ENCODE measurements at regions not wholly inside any gene's neighbourhood (a gene's known extent, or its start where the extent isn't known, plus 50 kb on each side); places are given as distances from the start of the nearest gene placed in this dataset.

DNA sequence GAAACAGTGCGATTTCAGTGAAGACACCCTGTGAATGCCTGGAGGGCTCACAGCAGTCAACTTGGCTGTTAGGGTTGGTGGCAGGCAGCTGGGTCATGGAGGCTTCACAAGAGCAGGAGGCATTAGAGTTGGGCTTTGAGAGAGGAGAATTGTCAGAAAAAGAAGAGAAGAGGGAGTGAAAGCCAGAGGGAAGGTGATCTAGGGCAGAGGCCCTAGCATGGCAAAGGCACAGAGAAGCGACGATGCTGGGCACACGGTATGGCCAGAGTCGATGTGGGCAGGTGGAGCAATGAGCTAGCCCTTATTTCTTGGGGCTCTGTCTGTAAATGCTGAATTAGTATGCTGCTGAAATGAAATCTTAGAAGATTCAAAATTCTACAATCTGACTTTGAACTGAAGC lies 52.6 kb upstream of the OLFM4 start:
- Histone ChIP-seq H3K4me3 (no peak overlapping the region), H3K27ac (no peak overlapping the region)
- TF ChIP-seq, protein P1, sequence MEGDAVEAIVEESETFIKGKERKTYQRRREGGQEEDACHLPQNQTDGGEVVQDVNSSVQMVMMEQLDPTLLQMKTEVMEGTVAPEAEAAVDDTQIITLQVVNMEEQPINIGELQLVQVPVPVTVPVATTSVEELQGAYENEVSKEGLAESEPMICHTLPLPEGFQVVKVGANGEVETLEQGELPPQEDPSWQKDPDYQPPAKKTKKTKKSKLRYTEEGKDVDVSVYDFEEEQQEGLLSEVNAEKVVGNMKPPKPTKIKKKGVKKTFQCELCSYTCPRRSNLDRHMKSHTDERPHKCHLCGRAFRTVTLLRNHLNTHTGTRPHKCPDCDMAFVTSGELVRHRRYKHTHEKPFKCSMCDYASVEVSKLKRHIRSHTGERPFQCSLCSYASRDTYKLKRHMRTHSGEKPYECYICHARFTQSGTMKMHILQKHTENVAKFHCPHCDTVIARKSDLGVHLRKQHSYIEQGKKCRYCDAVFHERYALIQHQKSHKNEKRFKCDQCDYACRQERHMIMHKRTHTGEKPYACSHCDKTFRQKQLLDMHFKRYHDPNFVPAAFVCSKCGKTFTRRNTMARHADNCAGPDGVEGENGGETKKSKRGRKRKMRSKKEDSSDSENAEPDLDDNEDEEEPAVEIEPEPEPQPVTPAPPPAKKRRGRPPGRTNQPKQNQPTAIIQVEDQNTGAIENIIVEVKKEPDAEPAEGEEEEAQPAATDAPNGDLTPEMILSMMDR (IDR thresholded peaks at IDR 0.05) = no peak
- DNase-seq (ENCODE audit: low spot score) = no peak

DNA sequence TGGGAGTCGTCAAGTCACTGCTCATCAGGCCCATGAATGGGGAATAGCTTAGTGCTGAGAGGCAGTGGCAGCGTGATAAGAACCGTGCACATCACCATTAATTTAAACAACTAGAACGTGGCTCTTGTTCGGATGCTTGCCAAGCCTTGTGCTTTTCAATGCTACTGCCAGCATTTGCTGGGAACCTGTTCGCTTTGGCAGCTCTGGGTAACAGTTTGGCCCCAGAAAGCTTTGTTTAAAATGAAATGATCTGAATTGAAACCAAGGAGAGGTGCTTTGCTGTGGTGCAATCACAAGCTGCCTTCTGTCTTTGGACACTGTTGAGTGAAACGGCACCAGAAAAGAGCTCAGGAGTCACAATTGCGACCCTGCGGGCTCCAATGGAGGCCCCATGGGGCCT lies 53.5 kb upstream of the OLFM4 start:
- Histone ChIP-seq H3K4me3 (no peak overlapping the region), H3K27ac (no peak overlapping the region)
- TF ChIP-seq, protein P1 (IDR thresholded peaks at IDR 0.05) = no peak
- DNase-seq (ENCODE audit: low spot score) = no peak

DNA sequence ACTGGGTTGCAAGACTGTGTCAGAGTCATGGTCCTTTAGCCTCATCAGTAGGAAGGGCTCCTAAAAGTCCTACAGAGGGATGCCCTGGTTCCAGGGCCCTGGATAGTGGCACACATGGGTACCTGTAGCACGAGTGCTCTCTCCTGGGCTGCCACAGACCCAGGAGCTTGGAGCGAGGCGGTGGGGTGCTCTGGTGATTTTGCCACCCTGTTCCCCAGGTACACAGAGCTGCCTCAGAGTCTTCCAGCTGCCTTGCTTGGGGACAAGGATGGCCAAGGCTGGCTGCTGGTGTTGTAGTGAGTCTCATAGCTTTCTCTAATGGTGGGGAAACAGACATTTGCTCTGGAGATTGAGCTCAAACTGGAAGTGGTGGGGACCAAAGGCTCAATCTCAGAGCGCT lies 53.9 kb upstream of the OLFM4 start:
- Histone ChIP-seq H3K27ac (no peak overlapping the region), H3K4me3 (no peak overlapping the region)
- DNase-seq (ENCODE audit: low spot score) = no peak
- TF ChIP-seq, protein P1 (IDR thresholded peaks at IDR 0.05) = no peak

DNA sequence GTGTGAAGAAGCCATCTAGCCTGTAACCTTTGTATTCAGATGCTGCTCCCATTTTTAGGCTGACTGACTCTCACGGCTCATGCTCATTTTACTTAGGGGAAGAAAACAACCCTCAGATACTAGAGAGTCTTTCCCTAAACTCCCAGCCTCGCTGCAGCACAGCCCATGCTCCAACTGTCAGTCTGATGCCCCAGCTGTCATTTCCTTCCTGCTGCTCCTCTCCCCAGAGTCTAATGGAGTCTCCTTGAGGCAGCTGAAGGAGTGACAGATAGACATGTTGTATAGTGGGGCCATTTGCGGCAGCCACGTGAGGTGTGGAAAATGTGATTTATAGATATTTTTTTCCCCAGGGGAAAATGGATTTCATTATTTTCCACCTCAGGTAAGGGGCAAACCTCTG lies 59.2 kb upstream of the OLFM4 start:
- TF ChIP-seq, protein P1 (IDR thresholded peaks at IDR 0.05) = no peak
- Histone ChIP-seq H3K4me3 (no peak overlapping the region), H3K27ac (no peak overlapping the region)
- DNase-seq (ENCODE audit: low spot score) = no peak

DNA sequence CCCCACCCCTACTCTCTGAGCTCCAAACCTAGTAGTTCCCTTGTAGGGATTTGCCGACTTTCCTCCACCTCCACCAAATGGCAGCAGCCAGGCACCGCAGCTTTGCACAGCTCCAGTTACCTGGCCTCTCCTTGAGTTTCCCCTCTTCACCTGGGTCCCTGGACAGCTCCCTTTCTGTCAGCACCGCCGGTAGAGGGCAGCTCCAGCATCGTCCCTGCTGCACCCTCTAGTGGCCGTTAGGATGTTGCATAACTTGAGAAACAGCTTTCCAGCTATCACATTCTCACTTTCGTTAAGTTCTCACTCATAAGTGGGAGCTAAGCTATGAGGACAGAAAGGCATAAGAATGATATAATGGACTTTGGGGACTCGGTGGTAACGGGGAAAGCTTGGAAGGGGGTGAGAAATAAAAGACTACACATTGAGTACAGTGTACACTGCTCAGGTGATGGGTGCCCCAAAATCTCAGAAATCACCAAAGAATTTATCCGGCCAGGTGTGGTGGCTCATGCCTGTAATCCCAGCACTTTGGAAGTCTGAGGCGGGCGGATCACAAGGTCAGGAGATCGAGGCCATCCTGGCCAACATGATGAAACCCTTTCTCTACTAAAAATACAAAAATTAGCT lies 60.4 kb upstream of the OLFM4 start:
- Histone ChIP-seq H3K4me3 (no peak overlapping the region), H3K27ac (no peak overlapping the region)
- no peak for DNase-seq (ENCODE audit: low spot score)
- TF ChIP-seq, protein P1 (IDR thresholded peaks at IDR 0.05) = peak; percentile 47

DNA sequence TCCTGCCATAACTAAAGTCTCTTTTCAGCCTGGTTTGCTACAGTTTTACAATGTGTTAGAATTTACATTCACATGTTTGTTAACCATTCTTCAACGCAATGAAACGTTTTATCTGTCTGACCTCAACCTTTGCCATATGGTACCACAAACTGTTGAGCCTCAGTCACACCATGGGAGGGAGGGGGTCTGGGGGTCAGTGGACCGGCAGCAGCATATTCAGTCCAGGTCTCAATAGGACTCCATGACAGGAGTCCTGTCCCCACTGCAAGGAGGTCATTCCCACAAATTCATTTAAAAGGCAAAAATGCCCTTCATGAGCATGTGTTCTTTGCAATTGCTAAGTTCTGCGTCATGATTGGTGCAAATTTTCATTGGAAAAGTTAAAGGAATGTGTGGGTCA lies 66.6 kb upstream of the OLFM4 start:
- TF ChIP-seq, protein P1 (IDR thresholded peaks at IDR 0.05) = no peak
- no peak overlapping the region for H3K27ac ChIP-seq
- no peak for DNase-seq (ENCODE audit: low spot score)
- no peak overlapping the region for H3K4me3 ChIP-seq

DNA sequence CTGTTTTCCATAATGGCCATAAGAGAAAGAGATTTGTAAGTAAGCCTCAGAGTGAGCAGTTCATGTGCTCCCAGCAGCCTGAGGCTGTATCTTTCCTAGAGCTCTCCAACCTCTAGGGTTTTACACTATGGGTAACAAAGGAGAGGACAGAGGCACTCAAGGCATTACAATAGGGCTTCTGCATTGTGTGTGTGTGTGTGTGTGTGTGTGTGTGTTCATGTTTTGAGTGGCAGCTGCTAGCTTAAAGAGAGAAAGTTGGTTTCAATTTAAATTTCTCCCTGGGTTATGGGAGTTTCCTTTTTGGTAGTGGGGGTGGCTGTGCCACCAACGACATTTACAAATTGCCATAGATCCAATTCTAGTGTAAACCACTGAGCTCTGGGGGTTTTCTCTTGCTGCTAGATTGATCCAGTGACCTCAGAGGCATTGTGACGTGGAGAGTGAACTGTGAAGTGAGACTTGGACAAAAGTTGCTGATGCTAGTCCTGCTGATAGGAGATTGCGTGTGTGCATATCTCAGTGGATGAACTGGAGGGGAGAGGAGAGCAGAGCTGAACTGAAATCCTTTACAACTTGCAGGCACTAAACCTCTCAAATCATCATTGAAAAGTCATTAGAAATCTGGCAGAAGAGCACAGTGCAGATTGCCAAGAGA lies 67.2 kb upstream of the OLFM4 start:
- no peak for DNase-seq (ENCODE audit: low spot score)
- TF ChIP-seq, protein P1 (IDR thresholded peaks at IDR 0.05) = no peak
- Histone ChIP-seq H3K4me3 (no peak overlapping the region), H3K27ac (no peak overlapping the region)

Measured in coronary artery (tissue), 2 donors.